GM12878 (cell line): ENCODE measurements at regions not wholly inside any gene's neighbourhood (a gene's known extent, or its start where the extent isn't known, plus 50 kb on each side); places are given as distances from the start of the nearest gene placed in this dataset.

Source experiments
- ATAC-seq: fragments of 200-7000 bp; cut with Tn5 transposase; 3 replicates; pipeline ENCODE4 v1.9.1; 2020; ENCODE audit warnings: mild to moderate bottlenecking, moderate library complexity
- BruUV-seq: library from RNA; stranded (reverse); fragments of 400-500 nt; replicated peaks from 2 replicates; lab custom pipeline; 2021; lab: Mats Ljungman, UMichigan
- CTCF ChIA-PET: fragments of 300-600 bp; sonication (Branson Sonifier 250); formaldehyde crosslinking; extraction: SDS; loops from one replicate; lab custom pipeline; 2021; ENCODE audit warnings: inconsistent platforms; lab: Yijun Ruan, JAX
- POLR2A ChIA-PET: fragments of 350-600 bp; formaldehyde crosslinking; extraction: SDS; loops from one replicate; lab custom pipeline; 2021; ENCODE audit warnings: inconsistent platforms; lab: Charles Lee
- RAD21 ChIA-PET: fragments of 300-600 bp; sonication (Branson Sonifier 250); formaldehyde crosslinking; loops from one replicate; lab custom pipeline; 2023; ENCODE audit warnings: antibody characterized with exemption; ENCODE audit not compliant: unreplicated experiment; lab: Charles Lee
- SMC1A ChIA-PET: fragments of 300-600 bp; sonication (Branson Sonifier 250); formaldehyde crosslinking; loops from one replicate; lab custom pipeline; 2023; ENCODE audit not compliant: unreplicated experiment, uncharacterized antibody; lab: Charles Lee
- DNase-seq: peaks from one replicate; pipeline ENCODE4 v3.0.0-alpha.2; 2011; ENCODE audit warnings: low read depth, low spot score
- FAIRE-seq: peaks from 3 replicates; lab custom pipeline; 2011; peaks lifted over from hg19 to GRCh38; lab: Jason Lieb, UNC
- H2AFZ ChIP-seq: 2 replicates; pipeline ENCODE4 v1.6.0; 2011; ENCODE audit warnings: low read depth, low read length, control low read depth; ENCODE audit not compliant: control insufficient read depth
- H3K27ac ChIP-seq: 2 replicates; pipeline ENCODE4 v1.5.1; 2011; ENCODE audit warnings: control low read depth; ENCODE audit not compliant: control insufficient read depth, insufficient read depth
- H3K27me3 ChIP-seq, 2 experiments: replicated peaks in 1 of 2; 2 replicates each; pipeline versions ENCODE4 v1.6.0 to v1.6.1; 2011; ENCODE audit warnings: low read length in 1 of 2; ENCODE audit not compliant: control insufficient read depth in 2 of 2, insufficient read depth in 2 of 2
- H3K36me3 ChIP-seq, 2 experiments: 2 replicates each; pipeline ENCODE4 v1.5.1; 2011; ENCODE audit warnings: low read length in 1 of 2; ENCODE audit not compliant: control insufficient read depth in 2 of 2, insufficient read depth in 2 of 2
- H3K4me1 ChIP-seq: 2 replicates; pipeline ENCODE4 v1.6.1; 2011; ENCODE audit warnings: mild to moderate bottlenecking, low read length, moderate library complexity, mixed read lengths; ENCODE audit not compliant: control insufficient read depth, insufficient read depth
- H3K4me2 ChIP-seq: 2 replicates; pipeline ENCODE4 v1.6.0; 2011; ENCODE audit warnings: control low read depth; ENCODE audit not compliant: control insufficient read depth, insufficient read depth
- H3K4me3 ChIP-seq: fragments of 200-600 bp; sonication (generic); 2 replicates; pipeline ENCODE4 v1.5.1; 2016
- H3K79me2 ChIP-seq: 2 replicates; pipeline ENCODE4 v1.6.0; 2011; ENCODE audit warnings: low read length; ENCODE audit not compliant: control insufficient read depth, insufficient read depth
- H3K9ac ChIP-seq: 2 replicates; pipeline ENCODE4 v1.8.0; 2011; ENCODE audit warnings: low read length, control low read depth, mixed read lengths; ENCODE audit not compliant: control insufficient read depth, insufficient read depth
- H3K9me3 ChIP-seq: replicated peaks from 3 replicates; pipeline ENCODE4 v1.5.1; 2011; ENCODE audit warnings: mild to moderate bottlenecking, low read length; ENCODE audit not compliant: control insufficient read depth, insufficient read depth
- H4K20me1 ChIP-seq: 2 replicates; pipeline ENCODE4 v1.6.0; 2011; ENCODE audit not compliant: control insufficient read depth, insufficient read depth
- BCLAF1 ChIP-seq: fragments of 450-650 bp; IDR thresholded peaks from 2 replicates; pipeline ENCODE4 v1.6.1; 2017; ENCODE audit warnings: antibody characterized with exemption, mild to moderate bottlenecking, moderate library complexity
- GATAD2B ChIP-seq: fragments of 450-650 bp; conservative IDR thresholded peaks from 2 replicates; pipeline ENCODE4 v1.6.1; 2017; ENCODE audit warnings: low read depth, mild to moderate bottlenecking, moderate library complexity
- MAX ChIP-seq: IDR thresholded peaks from 2 replicates; pipeline ENCODE4 v1.6.1; 2012; ENCODE audit warnings: low read depth, low read length, improper control_type of control experiment
- NFXL1 ChIP-seq: fragments of 450-650 bp; IDR thresholded peaks from 2 replicates; pipeline ENCODE4 v1.6.1; 2017; ENCODE audit warnings: antibody characterized with exemption, mild to moderate bottlenecking, borderline replicate concordance
- NR2C1 ChIP-seq: fragments of 450-650 bp; IDR thresholded peaks from 2 replicates; pipeline ENCODE4 v1.6.1; 2017; ENCODE audit warnings: antibody characterized with exemption, mild to moderate bottlenecking, moderate library complexity
- POLR2AphosphoS5 ChIP-seq: IDR thresholded peaks from 2 replicates; pipeline ENCODE4 v1.6.1; 2011; ENCODE audit warnings: mild to moderate bottlenecking, low read length, inconsistent platforms
- SPI1 ChIP-seq: IDR thresholded peaks from 2 replicates; pipeline ENCODE4 v1.6.1; 2011; ENCODE audit warnings: low read depth, mild to moderate bottlenecking, low read length, moderate library complexity, borderline replicate concordance; ENCODE audit not compliant: insufficient read depth
- WGBS: methylation state at CpG from one replicate; pipeline ENCODE4 v1.1.6; 2016; ENCODE audit warnings: low lambda C conversion rate; ENCODE audit not compliant: insufficient replicate concordance, insufficient coverage; ENCODE audit errors: missing lambda C conversion rate; 5-methylcytosine and 5-hydroxymethylcytosine counted together
- in situ Hi-C: fragments of 300-500 bp; cut with MboI; formaldehyde crosslinking; loops from 9 replicates; pipeline ENCODE4 v1.14.3; 2018; ENCODE audit warnings: mixed read lengths
- intact Hi-C: fragments of 100-400 bp; cut with micrococcal nuclease; formaldehyde crosslinking; loops from one replicate; pipeline ENCODE4 v1.14.2; 2022; ENCODE audit not compliant: unreplicated experiment
- TF ChIP-seq, protein P1 (sequence below): fragments of 150-350 bp; IDR thresholded peaks from 2 replicates; pipeline ENCODE4 v1.6.1; 2014; ENCODE audit warnings: mild to moderate bottlenecking, low read depth, low read length
- TF ChIP-seq, protein P2 (sequence below): fragments of 450-650 bp; formaldehyde crosslinking; IDR thresholded peaks from 2 replicates; pipeline ENCODE4 v1.5.0; 2022; ENCODE audit warnings: mild to moderate bottlenecking, missing genetic modification characterization

DNA sequence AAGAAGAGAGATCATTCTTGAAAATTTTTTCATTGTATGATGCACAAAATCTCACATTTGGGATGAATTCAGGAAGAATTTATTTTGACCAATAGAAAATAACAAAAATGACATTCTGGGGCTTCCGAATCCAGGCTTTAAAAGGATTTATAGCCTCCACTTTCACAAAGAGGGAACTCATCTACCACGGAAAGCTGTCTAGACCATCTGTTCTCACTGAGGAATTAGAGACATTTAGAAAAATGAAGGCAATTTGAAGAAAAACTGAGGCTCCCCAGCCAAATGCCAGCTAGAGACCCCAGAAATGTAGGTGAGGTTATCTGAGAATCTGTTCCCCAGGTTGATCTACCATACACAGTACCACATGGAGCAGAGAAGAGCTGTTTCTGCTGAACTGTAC is 464.3 kb downstream of the TMA16 start:
- SMC1A ChIA-PET = no interaction called here
- no peaks in the 10 kb centered on the region for H3K79me2 ChIP-seq
- BruUV-seq = no TSS peak
- H3K27ac ChIP-seq = no peak overlapping the region
- ATAC-seq (no peak), DNase-seq (no peak), FAIRE-seq (no peak)
- intact Hi-C loops = no loop called here
- 22% methylated on average over 2 of the region's 2 CpGs for WGBS
- no peaks in the 10 kb centered on the region for H4K20me1 ChIP-seq
- H3K4me1 ChIP-seq = no peaks in the 10 kb centered on the region
- H3K36me3 ChIP-seq = no peaks in the 10 kb centered on the region
- H3K9me3 ChIP-seq = no peaks in the 10 kb centered on the region
- no peak overlapping the region for H3K4me3 ChIP-seq
- RAD21 ChIA-PET = no interaction called here
- H3K4me2 ChIP-seq = no peak overlapping the region
- no peak overlapping the region for H3K9ac ChIP-seq
- TF ChIP-seq MAX = no peak
- TF ChIP-seq, protein P1, sequence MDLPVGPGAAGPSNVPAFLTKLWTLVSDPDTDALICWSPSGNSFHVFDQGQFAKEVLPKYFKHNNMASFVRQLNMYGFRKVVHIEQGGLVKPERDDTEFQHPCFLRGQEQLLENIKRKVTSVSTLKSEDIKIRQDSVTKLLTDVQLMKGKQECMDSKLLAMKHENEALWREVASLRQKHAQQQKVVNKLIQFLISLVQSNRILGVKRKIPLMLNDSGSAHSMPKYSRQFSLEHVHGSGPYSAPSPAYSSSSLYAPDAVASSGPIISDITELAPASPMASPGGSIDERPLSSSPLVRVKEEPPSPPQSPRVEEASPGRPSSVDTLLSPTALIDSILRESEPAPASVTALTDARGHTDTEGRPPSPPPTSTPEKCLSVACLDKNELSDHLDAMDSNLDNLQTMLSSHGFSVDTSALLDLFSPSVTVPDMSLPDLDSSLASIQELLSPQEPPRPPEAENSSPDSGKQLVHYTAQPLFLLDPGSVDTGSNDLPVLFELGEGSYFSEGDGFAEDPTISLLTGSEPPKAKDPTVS = no peak
- CTCF ChIA-PET = no interaction called here
- H3K27me3 ChIP-seq = no peaks in the 10 kb centered on the region; a peak in 1 of 4 replicates
- POLR2A ChIA-PET = no interaction called here
- in situ Hi-C loops = no loop called here
- no peak overlapping the region for H2AFZ ChIP-seq

DNA sequence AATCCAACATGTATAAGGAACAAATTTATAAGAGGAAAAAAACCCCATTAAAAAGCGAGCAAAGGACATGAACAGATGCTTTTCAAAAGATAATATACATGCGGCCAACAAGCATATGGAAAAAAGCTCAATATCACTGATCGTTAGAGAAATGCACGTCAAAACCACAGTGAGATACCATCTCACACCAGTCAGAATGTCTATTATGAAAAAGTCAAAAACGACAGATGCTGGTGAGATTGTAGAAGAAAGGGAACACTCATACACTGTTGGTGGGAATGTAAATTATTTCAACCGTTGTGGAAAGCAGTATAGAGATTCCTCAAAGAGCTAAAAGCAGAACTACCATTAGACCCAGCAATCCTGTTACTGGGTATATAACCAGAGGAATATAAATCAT is 465.4 kb downstream of the TMA16 start:
- Histone ChIP-seq H3K9ac (no peak overlapping the region), H3K4me3 (no peak overlapping the region), H3K9me3 (no peaks in the 10 kb centered on the region), H4K20me1 (no peaks in the 10 kb centered on the region), H3K4me2 (no peak overlapping the region), H3K27me3 (no peaks in the 10 kb centered on the region; a peak in 1 of 4 replicates), H3K79me2 (no peaks in the 10 kb centered on the region), H3K27ac (no peak overlapping the region), H3K4me1 (no peaks in the 10 kb centered on the region), H2AFZ (no peak overlapping the region), H3K36me3 (no peaks in the 10 kb centered on the region)
- BruUV-seq = no TSS peak
- in situ Hi-C loops (no loop called here), intact Hi-C loops (no loop called here)
- TF ChIP-seq POLR2AphosphoS5 (no peak), NR2C1 (no peak), NFXL1 (no peak), SPI1 (no peak), BCLAF1 (no peak), GATAD2B (no peak)
- TF ChIP-seq, protein P2, sequence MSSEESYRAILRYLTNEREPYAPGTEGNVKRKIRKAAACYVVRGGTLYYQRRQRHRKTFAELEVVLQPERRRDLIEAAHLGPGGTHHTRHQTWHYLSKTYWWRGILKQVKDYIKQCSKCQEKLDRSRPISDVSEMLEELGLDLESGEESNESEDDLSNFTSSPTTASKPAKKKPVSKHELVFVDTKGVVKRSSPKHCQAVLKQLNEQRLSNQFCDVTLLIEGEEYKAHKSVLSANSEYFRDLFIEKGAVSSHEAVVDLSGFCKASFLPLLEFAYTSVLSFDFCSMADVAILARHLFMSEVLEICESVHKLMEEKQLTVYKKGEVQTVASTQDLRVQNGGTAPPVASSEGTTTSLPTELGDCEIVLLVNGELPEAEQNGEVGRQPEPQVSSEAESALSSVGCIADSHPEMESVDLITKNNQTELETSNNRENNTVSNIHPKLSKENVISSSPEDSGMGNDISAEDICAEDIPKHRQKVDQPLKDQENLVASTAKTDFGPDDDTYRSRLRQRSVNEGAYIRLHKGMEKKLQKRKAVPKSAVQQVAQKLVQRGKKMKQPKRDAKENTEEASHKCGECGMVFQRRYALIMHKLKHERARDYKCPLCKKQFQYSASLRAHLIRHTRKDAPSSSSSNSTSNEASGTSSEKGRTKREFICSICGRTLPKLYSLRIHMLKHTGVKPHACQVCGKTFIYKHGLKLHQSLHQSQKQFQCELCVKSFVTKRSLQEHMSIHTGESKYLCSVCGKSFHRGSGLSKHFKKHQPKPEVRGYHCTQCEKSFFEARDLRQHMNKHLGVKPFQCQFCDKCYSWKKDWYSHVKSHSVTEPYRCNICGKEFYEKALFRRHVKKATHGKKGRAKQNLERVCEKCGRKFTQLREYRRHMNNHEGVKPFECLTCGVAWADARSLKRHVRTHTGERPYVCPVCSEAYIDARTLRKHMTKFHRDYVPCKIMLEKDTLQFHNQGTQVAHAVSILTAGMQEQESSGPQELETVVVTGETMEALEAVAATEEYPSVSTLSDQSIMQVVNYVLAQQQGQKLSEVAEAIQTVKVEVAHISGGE (CRISPR knock-in tag) = no peak
- POLR2A ChIA-PET = no interaction called here
- 0% methylated on average over 6 of the region's 6 CpGs for WGBS
- ATAC-seq (no peak), DNase-seq (no peak), FAIRE-seq (no peak)
- SMC1A ChIA-PET = no interaction called here
- RAD21 ChIA-PET = no interaction called here
- CTCF ChIA-PET = interaction anchor here (0.6 kb wide), 1 partner anchor 137 kb away, joined by 3 read pairs; no protein-coding TSS in a partner anchor
